K562 (cell line): ENCODE measurements at regions not wholly inside any gene's neighbourhood (a gene's known extent, or its start where the extent isn't known, plus 50 kb on each side); places are given as distances from the start of the nearest gene placed in this dataset.

Source experiments
- ATAC-seq: fragments of 200-7000 bp; cut with Tn5 transposase; 3 replicates; pipeline ENCODE4 v1.9.1; 2020; ENCODE audit warnings: moderate library complexity
- BruUV-seq: library from RNA; stranded (reverse); fragments of 400-500 nt; replicated peaks from 2 replicates; lab custom pipeline; 2021; lab: Mats Ljungman, UMichigan
- CTCF ChIA-PET: fragments of 300-600 bp; formaldehyde crosslinking; extraction: SDS; loops from one replicate; lab custom pipeline; 2021; ENCODE audit warnings: low intra/inter-chr PET ratio; lab: Yijun Ruan, JAX
- POLR2A ChIA-PET: fragments of 300-600, 350-650 bp; sonication (Branson Sonifier 250); formaldehyde crosslinking; extraction: SDS; loops from one replicate; lab custom pipeline; 2021; ENCODE audit warnings: antibody characterized with exemption, inconsistent platforms; lab: Yijun Ruan, JAX
- DNase-seq, 4 experiments: peaks; one replicate each; pipeline versions ENCODE4 v3.0.0 to v3.0.0-alpha.2; 2011 to 2018; ENCODE audit warnings: low spot score in 3 of 4, mixed read lengths in 3 of 4; ENCODE audit errors: extremely low read depth in 1 of 4
- FAIRE-seq: peaks from 2 replicates; lab custom pipeline; 2011; peaks lifted over from hg19 to GRCh38; lab: Jason Lieb, UNC
- H2AFZ ChIP-seq: 2 replicates; pipeline ENCODE4 v1.6.0; 2011; ENCODE audit warnings: low read depth, low read length, control low read depth, inconsistent platforms
- H3K27ac ChIP-seq: fragments of 200-600 bp; 3 replicates; pipeline ENCODE4 v1.8.0; 2011; ENCODE audit warnings: low read depth, mild to moderate bottlenecking, control low read depth, inconsistent platforms, low read length, moderate library complexity, mixed read lengths; ENCODE audit errors: extremely low read depth
- H3K27me3 ChIP-seq, 2 experiments: fragments of 300-600 bp in 1 of 2; 2 replicates in 1 of 2; 3 replicates in 1 of 2; pipeline versions ENCODE4 v1.6.0 to v1.8.0; 2011; ENCODE audit warnings: inconsistent platforms in 2 of 2, low read length in 2 of 2, mild to moderate bottlenecking in 1 of 2, mixed read lengths in 1 of 2, moderate library complexity in 1 of 2; ENCODE audit not compliant: control insufficient read depth in 2 of 2, insufficient read depth in 2 of 2
- H3K36me3 ChIP-seq: fragments of 300-600 bp; 3 replicates; pipeline ENCODE4 v1.8.0; 2011; ENCODE audit warnings: mild to moderate bottlenecking, low read length, inconsistent platforms; ENCODE audit not compliant: control insufficient read depth, insufficient read depth
- H3K4me1 ChIP-seq, 2 experiments: fragments of 200-600 bp in 1 of 2; replicated peaks in 1 of 2; 2 replicates in 1 of 2; 3 replicates in 1 of 2; pipeline versions ENCODE4 v1.5.1 to v1.8.0; 2011; ENCODE audit warnings: inconsistent platforms in 2 of 2, low read length in 2 of 2, mild to moderate bottlenecking in 1 of 2, mixed read lengths in 1 of 2, moderate library complexity in 1 of 2; ENCODE audit not compliant: control insufficient read depth in 2 of 2, insufficient read depth in 2 of 2
- H3K4me2 ChIP-seq: 2 replicates; pipeline ENCODE4 v1.6.1; 2011; ENCODE audit warnings: low read length, control low read depth, inconsistent platforms, mixed read lengths; ENCODE audit not compliant: insufficient read depth
- H3K4me3 ChIP-seq: fragments of 200-600 bp; sonication (generic), shearing (Covaris generic); 2 replicates; pipeline ENCODE4 v1.5.1; 2016; ENCODE audit warnings: control low read depth, inconsistent platforms
- H3K79me2 ChIP-seq: fragments of 200-600 bp; 3 replicates; pipeline ENCODE4 v1.8.0; 2011; ENCODE audit warnings: low read length, inconsistent platforms; ENCODE audit not compliant: control insufficient read depth, insufficient read depth
- H3K9ac ChIP-seq, 2 experiments: 2 replicates each; pipeline versions ENCODE4 v1.6.0 to v1.6.1; 2011; ENCODE audit warnings: low read depth in 2 of 2, low read length in 2 of 2, control low read depth in 1 of 2, inconsistent platforms in 1 of 2, mild to moderate bottlenecking in 1 of 2, mixed read lengths in 1 of 2; ENCODE audit not compliant: insufficient read depth in 1 of 2
- H3K9me1 ChIP-seq: one replicate; pipeline ENCODE4 v1.6.0; 2011; ENCODE audit warnings: inconsistent platforms, mild to moderate bottlenecking, low read length, moderate library complexity; ENCODE audit not compliant: control insufficient read depth, insufficient read depth
- H3K9me3 ChIP-seq: replicated peaks from 2 replicates; pipeline ENCODE4 v1.5.1; 2011; ENCODE audit warnings: low read depth, low read length, inconsistent platforms; ENCODE audit not compliant: control insufficient read depth, insufficient read depth
- H4K20me1 ChIP-seq: replicated peaks from 2 replicates; pipeline ENCODE4 v1.6.1; 2011; ENCODE audit warnings: low read length, inconsistent platforms, mixed read lengths; ENCODE audit not compliant: control insufficient read depth, insufficient read depth
- MGA ChIP-seq: fragments of 450-650 bp; IDR thresholded peaks from 2 replicates; pipeline ENCODE4 v1.6.1; 2016; ENCODE audit warnings: mild to moderate bottlenecking, moderate library complexity
- WGBS: fragments of 100-300 bp; shearing (Covaris generic); methylation state at CpG from one replicate; pipeline ENCODE4 v1.1.6; 2016; ENCODE audit warnings: low coverage, mixed read lengths; ENCODE audit not compliant: insufficient coverage; ENCODE audit errors: missing lambda C conversion rate; 5-methylcytosine and 5-hydroxymethylcytosine counted together
- in situ Hi-C: fragments of 300-500 bp; cut with MboI; formaldehyde crosslinking; loops from 4 replicates; pipeline ENCODE4 v1.15.0; 2018; ENCODE audit warnings: inconsistent platforms, mixed read lengths
- intact Hi-C: fragments of 100-400 bp; cut with micrococcal nuclease; formaldehyde crosslinking; loops from 2 replicates; pipeline ENCODE4 v1.14.2; 2022

DNA sequence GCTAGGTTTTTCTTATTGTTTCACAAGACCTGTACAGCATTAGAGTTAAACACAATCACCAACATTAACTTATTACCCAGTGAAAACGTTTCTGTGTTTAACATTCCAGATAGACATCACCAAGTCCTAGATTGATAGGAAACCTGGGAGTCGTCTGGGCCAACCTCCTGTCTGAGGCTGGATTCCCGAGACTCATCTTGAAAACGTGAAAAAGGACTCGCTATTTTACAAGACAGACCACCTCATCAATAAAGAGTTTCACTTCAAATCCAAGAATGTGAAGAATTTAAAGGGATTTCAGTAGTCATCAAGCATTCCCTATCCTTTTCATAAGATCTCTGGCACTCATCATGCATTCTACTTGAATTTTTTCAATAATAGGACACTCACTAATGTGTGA is 626.6 kb downstream of the MCTP2 start:
- Histone ChIP-seq H3K4me1 (peaks cover 9 to 20% of the 10 kb centered on the region in 2 experiments; a peak in 4 of 5 replicates), H3K4me2 (peak overlapping the region; percentile 88), H3K9me3 (no peaks in the 10 kb centered on the region), H4K20me1 (no peaks in the 10 kb centered on the region), H3K79me2 (peaks cover 81% of the 10 kb centered on the region), H3K9ac (peak overlapping the region; percentile 75 to 78), H3K27ac (peak overlapping the region; percentile 92), H3K27me3 (no peaks in the 10 kb centered on the region), H3K36me3 (peaks cover 3% of the 10 kb centered on the region; the same call in 2 of the 3 replicates), H3K4me3 (peak overlapping the region; percentile 72), H3K9me1 (no peaks in the 10 kb centered on the region), H2AFZ (peak overlapping the region; percentile 4; the same call in 1 of the 2 replicates)
- WGBS, result 3% methylated on average over 5 of the region's 5 CpGs
- no peak for TF ChIP-seq MGA
- no TSS peak for BruUV-seq
- FAIRE-seq, result no peak
- ChIA-PET POLR2A (interaction anchor here (0.6 to 2.0 kb wide), 2 partner anchors 13 to 1248 kb away, joined by 3 to 8 read pairs; no protein-coding TSS in a partner anchor), CTCF (no interaction called here)
- ATAC-seq, result peak; percentile 4; the same call in 1 of the 3 replicates
- peak in 1 of 4 experiments; percentile 27 for DNase-seq
- intact Hi-C loops, result loop anchor here (5.0 to 10.0 kb wide), 4 partner anchors 54 to 317 kb away; no protein-coding TSS in a partner anchor
- in situ Hi-C loops, result no loop called here
